Astrocyte of the spinal cord (primary cell): ENCODE measurements at regions not wholly inside any gene's neighbourhood (a gene's known extent, or its start where the extent isn't known, plus 50 kb on each side); places are given as distances from the start of the nearest gene placed in this dataset.

Experiments used
- DNase-seq: peaks from one replicate; pipeline ENCODE4 v3.0.0; 2011; ENCODE audit warnings: low read depth, low spot score
- H3K4me3 ChIP-seq: 2 replicates; pipeline ENCODE4 v1.5.1; 2011; ENCODE audit warnings: low read depth, mild to moderate bottlenecking, low read length, moderate library complexity
- CTCF ChIP-seq: IDR thresholded peaks from 2 replicates; pipeline ENCODE4 v1.5.1; 2012; ENCODE audit warnings: low read depth, mild to moderate bottlenecking, low read length, inconsistent platforms
- in situ Hi-C: cut with HindIII; loops from 2 replicates; pipeline ENCODE4 v1.10.0; 2017; ENCODE audit warnings: low sequenced_read_pairs

- no peak for DNase-seq
- no peak overlapping the region for H3K4me3 ChIP-seq
- in situ Hi-C loops: no loop called here
These were observed 74.4 kb upstream of the TRHDE start for GRCh38 chr12:72197790-72198189.

GRCh38 chr12:72201457-72201856 is 70.7 kb upstream of the TRHDE start:
- no peak for DNase-seq
- H3K4me3 ChIP-seq: no peak overlapping the region
- in situ Hi-C loops: no loop called here
- no peak for TF ChIP-seq CTCF

More at GRCh38 chr12:72197790-72198189, 74.4 kb upstream of the TRHDE start:
- TF ChIP-seq CTCF: no peak

- no peak for DNase-seq
- TF ChIP-seq CTCF: no peak
- no peak overlapping the region for H3K4me3 ChIP-seq
- in situ Hi-C loops: no loop called here
These were observed 68.3 kb upstream of the TRHDE start for GRCh38 chr12:72203764-72204335.

GRCh38 chr12:72207079-72207478 is 65.1 kb upstream of the TRHDE start:
- in situ Hi-C loops: no loop called here
- H3K4me3 ChIP-seq: no peak overlapping the region
- no peak for DNase-seq
- TF ChIP-seq CTCF: no peak

GRCh38 chr12:72207486-72208409 is 64.4 kb upstream of the TRHDE start:
- in situ Hi-C loops: no loop called here
- DNase-seq: no peak
- H3K4me3 ChIP-seq: no peak overlapping the region
- TF ChIP-seq CTCF: no peak

- DNase-seq: no peak
- H3K4me3 ChIP-seq: no peak overlapping the region
- TF ChIP-seq CTCF: no peak
- in situ Hi-C loops: no loop called here
These were observed 63.1 kb upstream of the TRHDE start for GRCh38 chr12:72209086-72209485.
